A673 (cell line): ENCODE measurements at regions not wholly inside any gene's neighbourhood (a gene's known extent, or its start where the extent isn't known, plus 50 kb on each side); places are given as distances from the start of the nearest gene placed in this dataset.

Experiments
- BruUV-seq: library from RNA; stranded (reverse); fragments of 400-500 nt; replicated peaks from 2 replicates; lab custom pipeline; 2021; lab: Mats Ljungman, UMichigan
- CTCF ChIA-PET: fragments of 300-600 bp; sonication (Branson Sonifier 250); formaldehyde crosslinking; loops from one replicate; lab custom pipeline; 2022; ENCODE audit warnings: antibody characterized with exemption; lab: Charles Lee
- POLR2A ChIA-PET: fragments of 300-600 bp; sonication (Branson Sonifier 250); formaldehyde crosslinking; loops from one replicate; lab custom pipeline; 2022; ENCODE audit warnings: antibody characterized with exemption; ENCODE audit not compliant: low non-redundant PET; lab: Charles Lee
- DNase-seq: peaks from one replicate; pipeline ENCODE4 v3.0.0-alpha.2; 2015; ENCODE audit warnings: low spot score
- H3K27ac ChIP-seq: fragments of 200-600 bp; sonication (generic); 2 replicates; pipeline ENCODE4 v1.5.1; 2016; ENCODE audit warnings: mixed run types, low read depth, mild to moderate bottlenecking, mixed read lengths, antibody characterized with exemption, low read length; ENCODE audit not compliant: poor library complexity, severe bottlenecking
- H3K27me3 ChIP-seq: fragments of 200-600 bp; sonication (generic); replicated peaks from 2 replicates; pipeline ENCODE4 v1.6.1; 2017; ENCODE audit warnings: mixed run types, low read depth, mild to moderate bottlenecking, mixed read lengths, antibody characterized with exemption, low read length; ENCODE audit not compliant: insufficient read depth, poor library complexity
- H3K36me3 ChIP-seq: fragments of 200-600 bp; sonication (generic); 2 replicates; pipeline ENCODE4 v1.6.1; 2016; ENCODE audit warnings: mixed run types, mild to moderate bottlenecking, mixed read lengths, antibody characterized with exemption, low read length; ENCODE audit not compliant: insufficient read depth, poor library complexity, severe bottlenecking
- H3K4me1 ChIP-seq: fragments of 200-600 bp; sonication (generic); 2 replicates; pipeline ENCODE4 v1.6.1; 2017; ENCODE audit warnings: mixed run types, mild to moderate bottlenecking, mixed read lengths, antibody characterized with exemption, low read length; ENCODE audit not compliant: insufficient read depth, poor library complexity, severe bottlenecking
- H3K4me3 ChIP-seq: fragments of 200-600 bp; sonication (generic); 2 replicates; pipeline ENCODE4 v1.5.1; 2016; ENCODE audit warnings: low read depth, mixed run types, mild to moderate bottlenecking, mixed read lengths, low read length; ENCODE audit not compliant: poor library complexity, severe bottlenecking
- H3K9me3 ChIP-seq: fragments of 200-600 bp; sonication (generic); 2 replicates; pipeline ENCODE4 v1.6.1; 2016; ENCODE audit warnings: mixed run types, low read depth, mild to moderate bottlenecking, mixed read lengths, antibody characterized with exemption, low read length; ENCODE audit not compliant: poor library complexity, severe bottlenecking
- CTCF ChIP-seq: fragments of 300-800, 200-600 bp; sonication (generic); conservative IDR thresholded peaks from 2 replicates; pipeline ENCODE4 v1.5.1; 2017; ENCODE audit warnings: low read depth, mild to moderate bottlenecking, antibody characterized with exemption, low read length, moderate library complexity, mixed read lengths
- EZH2 ChIP-seq: fragments of 200-600 bp; sonication (generic); IDR thresholded peaks from 2 replicates; pipeline ENCODE4 v1.6.1; 2017; ENCODE audit warnings: borderline replicate concordance, low read depth, mild to moderate bottlenecking, mixed read lengths, antibody characterized with exemption, low read length; ENCODE audit not compliant: poor library complexity, severe bottlenecking
- intact Hi-C: fragments of 100-400 bp; cut with micrococcal nuclease; formaldehyde crosslinking; loops from one replicate; pipeline ENCODE4 v1.10.0; 2022; ENCODE audit not compliant: unreplicated experiment

DNA sequence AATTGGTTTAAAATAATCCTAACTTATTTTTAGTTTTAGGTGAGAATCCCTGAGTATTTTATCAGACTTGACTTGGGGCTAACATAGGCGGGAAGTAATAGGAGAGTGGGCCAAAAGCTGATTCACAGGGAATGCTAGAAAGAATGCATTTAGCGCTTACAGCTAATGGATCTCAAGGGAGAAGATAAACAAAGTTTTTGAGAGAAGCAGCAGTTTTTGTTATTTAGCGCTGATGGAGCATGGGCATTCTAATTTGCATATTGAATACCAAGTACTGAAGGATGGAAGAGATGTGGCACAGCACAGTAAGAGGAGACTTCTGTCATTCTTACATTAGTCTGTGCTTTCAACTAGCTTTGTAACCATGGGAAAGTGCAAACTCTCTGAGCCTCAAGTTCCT is 436.0 kb upstream of the FBXO33 start:
- no TSS peak for BruUV-seq
- intact Hi-C loops, result no loop called here
- CTCF ChIA-PET, result no interaction called here
- POLR2A ChIA-PET, result no interaction called here
- no peak for TF ChIP-seq EZH2
- no peak for TF ChIP-seq CTCF
- H3K4me3 ChIP-seq, result no peak overlapping the region
- DNase-seq, result no peak
- H3K27ac ChIP-seq, result no peak overlapping the region
- H3K27me3 ChIP-seq, result no peaks in the 10 kb centered on the region
- no peaks in the 10 kb centered on the region for H3K4me1 ChIP-seq
- H3K9me3 ChIP-seq, result no peaks in the 10 kb centered on the region
- no peaks in the 10 kb centered on the region for H3K36me3 ChIP-seq

GRCh38 chr14:39863441-39863840 is 431.2 kb upstream of the FBXO33 start:
- ChIA-PET CTCF (no interaction called here), POLR2A (no interaction called here)
- Histone ChIP-seq H3K36me3 (no peaks in the 10 kb centered on the region), H3K9me3 (no peaks in the 10 kb centered on the region), H3K27me3 (no peaks in the 10 kb centered on the region), H3K4me3 (no peak overlapping the region), H3K27ac (no peak overlapping the region), H3K4me1 (no peaks in the 10 kb centered on the region)
- DNase-seq, result no peak
- no TSS peak for BruUV-seq
- TF ChIP-seq CTCF (no peak), EZH2 (no peak)
- intact Hi-C loops, result no loop called here

DNA sequence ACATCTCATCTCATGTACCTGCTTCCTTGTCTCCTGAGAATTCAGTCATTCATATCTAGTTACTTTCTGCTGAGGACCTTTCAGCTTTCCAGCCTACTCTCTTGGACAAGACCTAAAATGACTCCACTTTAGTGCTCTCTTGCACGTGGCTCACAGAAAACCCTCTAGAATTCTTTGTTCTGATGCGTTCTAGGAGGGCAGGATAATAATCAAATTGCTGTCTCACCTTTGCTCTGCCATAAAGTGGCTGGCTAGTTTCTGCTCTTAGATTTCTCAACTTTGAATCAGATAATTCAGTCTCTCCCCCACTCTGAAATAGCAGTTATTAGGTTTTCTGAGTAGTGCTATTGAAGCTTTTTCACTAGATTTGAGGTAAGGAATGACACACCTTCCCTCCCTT is 429.5 kb upstream of the FBXO33 start:
- H3K27ac ChIP-seq, result no peak overlapping the region
- H3K9me3 ChIP-seq, result no peaks in the 10 kb centered on the region
- no peaks in the 10 kb centered on the region for H3K36me3 ChIP-seq
- H3K27me3 ChIP-seq, result no peaks in the 10 kb centered on the region
- ChIA-PET CTCF (no interaction called here), POLR2A (no interaction called here)
- TF ChIP-seq EZH2 (no peak), CTCF (no peak)
- intact Hi-C loops, result no loop called here
- no peak overlapping the region for H3K4me3 ChIP-seq
- BruUV-seq, result no TSS peak
- no peak for DNase-seq
- H3K4me1 ChIP-seq, result no peaks in the 10 kb centered on the region
